Suprapubic skin (tissue), 4 donors: ENCODE measurements at regions not wholly inside any gene's neighbourhood (a gene's known extent, or its start where the extent isn't known, plus 50 kb on each side); places are given as distances from the start of the nearest gene placed in this dataset.

Experiments used
- DNase-seq, 2 donors: peaks; one replicate each; pipeline ENCODE4 v3.0.0-alpha.2; 2019; ENCODE audit warnings: low spot score in 2 of 2
- H3K27ac ChIP-seq: fragments of 200-600 bp; sonication (generic); one replicate; pipeline ENCODE4 v1.5.1; 2019
- H3K27me3 ChIP-seq: fragments of 200-600 bp; sonication (generic); one replicate; pipeline ENCODE4 v1.5.1; 2019
- H3K36me3 ChIP-seq: fragments of 200-600 bp; sonication (generic); one replicate; pipeline ENCODE4 v1.5.1; 2019
- H3K4me1 ChIP-seq: fragments of 200-600 bp; sonication (generic); one replicate; pipeline ENCODE4 v1.5.1; 2019
- H3K4me3 ChIP-seq: fragments of 200-600 bp; sonication (generic); one replicate; pipeline ENCODE4 v1.5.1; 2019; ENCODE audit warnings: mild to moderate bottlenecking
- H3K9me3 ChIP-seq: fragments of 200-600 bp; sonication (generic); one replicate; pipeline ENCODE4 v1.5.1; 2019
- CTCF ChIP-seq, 2 donors: fragments of 200-600 bp in 1 of 2; fragments of 450-650 bp in 1 of 2; sonication (generic) in 1 of 2; IDR thresholded peaks; one replicate each; pipeline ENCODE4 v1.5.1; 2016 to 2019; ENCODE audit warnings: antibody characterized with exemption in 2 of 2, mild to moderate bottlenecking in 1 of 2, moderate library complexity in 1 of 2
- EP300 ChIP-seq: sonication (generic); formaldehyde crosslinking; IDR thresholded peaks from one replicate; pipeline ENCODE4 v1.6.1; 2017; ENCODE audit warnings: antibody characterized with exemption
- POLR2A ChIP-seq, 2 donors: fragments of 450-650 bp; IDR thresholded peaks; one replicate each; pipeline ENCODE4 v1.6.1; 2017; ENCODE audit warnings: antibody characterized with exemption in 2 of 2, mild to moderate bottlenecking in 2 of 2, moderate library complexity in 2 of 2
- POLR2AphosphoS5 ChIP-seq, 3 donors: sonication (generic); formaldehyde crosslinking; IDR thresholded peaks; one replicate each; pipeline ENCODE4 v1.6.1; 2017; ENCODE audit warnings: antibody characterized with exemption in 3 of 3
- WGBS: methylation state at CpG from one replicate; pipeline ENCODE4 v1.1.5; 2018; 5-methylcytosine and 5-hydroxymethylcytosine counted together

- H3K36me3 ChIP-seq = no peaks in the 10 kb centered on the region
- no peak overlapping the region for H3K4me3 ChIP-seq
- H3K27me3 ChIP-seq = no peaks in the 10 kb centered on the region
- 52% methylated on average over 2 of the region's 2 CpGs for WGBS
- peaks cover 24% of the 10 kb centered on the region for H3K4me1 ChIP-seq
- no peak for TF ChIP-seq POLR2A (IDR thresholded peaks at IDR 0.05)
- no peak for TF ChIP-seq EP300
- no peak for TF ChIP-seq POLR2AphosphoS5 (IDR thresholded peaks at IDR 0.05)
- TF ChIP-seq CTCF (IDR thresholded peaks at IDR 0.05) = no peak
- peak overlapping the region; percentile 78 for H3K27ac ChIP-seq
- no peaks in the 10 kb centered on the region for H3K9me3 ChIP-seq
- no peak for DNase-seq
Observed at GRCh38 chr5:82332886-82333615, 54.9 kb upstream of the RPS23 start.

GRCh38 chr5:82332064-82332855 lies 54.1 kb upstream of the RPS23 start:
- H3K4me1 ChIP-seq = peaks cover 24% of the 10 kb centered on the region
- peak overlapping the region; percentile 78 for H3K27ac ChIP-seq
- no peaks in the 10 kb centered on the region for H3K9me3 ChIP-seq
- TF ChIP-seq EP300 = no peak
- TF ChIP-seq CTCF (IDR thresholded peaks at IDR 0.05) = no peak
- TF ChIP-seq POLR2AphosphoS5 (IDR thresholded peaks at IDR 0.05) = no peak
- no peak for TF ChIP-seq POLR2A (IDR thresholded peaks at IDR 0.05)
- no peak for DNase-seq
- H3K36me3 ChIP-seq = no peaks in the 10 kb centered on the region
- no peak overlapping the region for H3K4me3 ChIP-seq
- H3K27me3 ChIP-seq = no peaks in the 10 kb centered on the region
- WGBS = 69% methylated on average over 3 of the region's 3 CpGs

- Histone ChIP-seq H3K9me3 (no peaks in the 10 kb centered on the region), H3K36me3 (no peaks in the 10 kb centered on the region), H3K4me3 (no peak overlapping the region), H3K27ac (peak overlapping the region; percentile 78), H3K4me1 (peaks cover 24% of the 10 kb centered on the region), H3K27me3 (no peaks in the 10 kb centered on the region)
- no peak for DNase-seq
- 78% methylated on average over 4 of the region's 4 CpGs for WGBS
- TF ChIP-seq EP300 = no peak
- TF ChIP-seq POLR2AphosphoS5 (IDR thresholded peaks at IDR 0.05) = no peak
- TF ChIP-seq CTCF (IDR thresholded peaks at IDR 0.05) = no peak
- TF ChIP-seq POLR2A (IDR thresholded peaks at IDR 0.05) = no peak
Observed at GRCh38 chr5:82331557-82331956, 53.4 kb upstream of the RPS23 start.

- H3K9me3 ChIP-seq = no peaks in the 10 kb centered on the region
- 58% methylated on average over 3 of the region's 3 CpGs for WGBS
- DNase-seq = no peak
- H3K4me3 ChIP-seq = no peak overlapping the region
- no peaks in the 10 kb centered on the region for H3K27me3 ChIP-seq
- peaks cover 23% of the 10 kb centered on the region for H3K4me1 ChIP-seq
- no peak for TF ChIP-seq CTCF (IDR thresholded peaks at IDR 0.05)
- no peak for TF ChIP-seq POLR2AphosphoS5 (IDR thresholded peaks at IDR 0.05)
- no peak for TF ChIP-seq EP300
- TF ChIP-seq POLR2A (IDR thresholded peaks at IDR 0.05) = no peak
- H3K27ac ChIP-seq = peak overlapping the region; percentile 78
- H3K36me3 ChIP-seq = no peaks in the 10 kb centered on the region
Observed at GRCh38 chr5:82330530-82331270, 52.5 kb upstream of the RPS23 start.

- no peak overlapping the region for H3K27ac ChIP-seq
- WGBS = 92% methylated on average over 6 of the region's 6 CpGs
- no peak for DNase-seq
Observed at GRCh38 chr5:82329393-82329792, 51.2 kb upstream of the RPS23 start.

More at GRCh38 chr5:82329393-82329792, 51.2 kb upstream of the RPS23 start:
- TF ChIP-seq CTCF (IDR thresholded peaks at IDR 0.05) = no peak
- TF ChIP-seq POLR2A (IDR thresholded peaks at IDR 0.05) = no peak
- no peak for TF ChIP-seq POLR2AphosphoS5 (IDR thresholded peaks at IDR 0.05)
- TF ChIP-seq EP300 = no peak
- Histone ChIP-seq H3K9me3 (no peaks in the 10 kb centered on the region), H3K4me1 (peaks cover 17% of the 10 kb centered on the region), H3K27me3 (no peaks in the 10 kb centered on the region), H3K4me3 (no peak overlapping the region), H3K36me3 (no peaks in the 10 kb centered on the region)
